GM19351 (cell line): ENCODE measurements at regions not wholly inside any gene's neighbourhood (a gene's known extent, or its start where the extent isn't known, plus 50 kb on each side); places are given as distances from the start of the nearest gene placed in this dataset.
A peak's percentile ranks its signal among the peaks of the same experiment; 100 is the strongest.
"Not testable (repeated sequence)": the region's sequence is repeated elsewhere in the genome, so short reads cannot be mapped to it uniquely, and the experiment has no call there.

Experiments used
- ATAC-seq: cut with Tn5 transposase; IDR thresholded peaks from one replicate; pipeline ENCODE4 v1.9.1; 2021; ENCODE audit warnings: mild to moderate bottlenecking, moderate library complexity; ENCODE audit not compliant: unreplicated experiment

GRCh38 chr7:69187824-69188333 lies 410.4 kb upstream of the AUTS2 start:
- ATAC-seq = no peak

GRCh38 chr7:69189406-69189805 lies 408.9 kb upstream of the AUTS2 start:
- ATAC-seq = no peak

GRCh38 chr7:69190025-69190424 lies 408.2 kb upstream of the AUTS2 start:
- no peak for ATAC-seq

GRCh38 chr7:69190763-69191162 lies 407.5 kb upstream of the AUTS2 start:
- no peak for ATAC-seq

- ATAC-seq = peak; percentile 44
Measured at GRCh38 chr7:69192134-69192533, 406.1 kb upstream of the AUTS2 start.

- no peak for ATAC-seq
Measured at GRCh38 chr7:69193061-69193460, 405.2 kb upstream of the AUTS2 start.

- ATAC-seq = no peak
Measured at GRCh38 chr7:69196593-69196992, 401.7 kb upstream of the AUTS2 start.

GRCh38 chr7:69198250-69198649 lies 400.0 kb upstream of the AUTS2 start:
- no peak for ATAC-seq

- no peak for ATAC-seq
Measured at GRCh38 chr7:69199041-69199440, 399.2 kb upstream of the AUTS2 start.

- no peak for ATAC-seq
Measured at GRCh38 chr7:69199661-69200060, 398.6 kb upstream of the AUTS2 start.

- no peak for ATAC-seq
Measured at GRCh38 chr7:69203871-69204270, 394.4 kb upstream of the AUTS2 start.

- no peak for ATAC-seq
Measured at GRCh38 chr7:69204943-69205342, 393.3 kb upstream of the AUTS2 start.

GRCh38 chr7:69205581-69205980 lies 392.7 kb upstream of the AUTS2 start:
- no peak for ATAC-seq

- ATAC-seq = no peak
Measured at GRCh38 chr7:69208276-69208675, 390.0 kb upstream of the AUTS2 start.

GRCh38 chr7:69208848-69209247 lies 389.4 kb upstream of the AUTS2 start:
- peak; percentile 97 for ATAC-seq

GRCh38 chr7:69211336-69211735 lies 386.9 kb upstream of the AUTS2 start:
- ATAC-seq = no peak

GRCh38 chr7:69211739-69212138 lies 386.5 kb upstream of the AUTS2 start:
- no peak for ATAC-seq

GRCh38 chr7:69213878-69214277 lies 384.4 kb upstream of the AUTS2 start:
- no peak for ATAC-seq

- ATAC-seq = not testable (repeated sequence)
Measured at GRCh38 chr7:69215516-69215915, 382.8 kb upstream of the AUTS2 start.

- ATAC-seq = no peak
Measured at GRCh38 chr7:69217516-69218350, 380.5 kb upstream of the AUTS2 start.

- no peak for ATAC-seq
Measured at GRCh38 chr7:69218576-69218975, 379.7 kb upstream of the AUTS2 start.

- no peak for ATAC-seq
Measured at GRCh38 chr7:69219381-69219780, 378.9 kb upstream of the AUTS2 start.
